GM23338 (cell line): ENCODE measurements at regions not wholly inside any gene's neighbourhood (a gene's known extent, or its start where the extent isn't known, plus 50 kb on each side); places are given as distances from the start of the nearest gene placed in this dataset.

ENCODE experiments used
- ATAC-seq: fragments of 200-7000 bp; cut with Tn5 transposase; 3 replicates; pipeline ENCODE4 v1.9.1; 2020
- DNase-seq: peaks from one replicate; pipeline ENCODE4 v3.0.0-alpha.2; 2015; ENCODE audit warnings: low spot score
- H2AFZ ChIP-seq: fragments of 200-600 bp; sonication (generic); 2 replicates; pipeline ENCODE4 v1.8.0; 2016; ENCODE audit warnings: antibody characterized with exemption, mild to moderate bottlenecking, moderate library complexity
- H3F3A ChIP-seq: fragments of 200-600 bp; sonication (generic); replicated peaks from 2 replicates; pipeline ENCODE4 v1.8.0; 2017; ENCODE audit warnings: antibody characterized with exemption, mixed run types, low read depth
- H3K27ac ChIP-seq: fragments of 200-600 bp; sonication (generic); 2 replicates; pipeline ENCODE4 v1.6.1; 2016; ENCODE audit warnings: low read depth
- H3K27me3 ChIP-seq: fragments of 200-600 bp; sonication (generic); 2 replicates; pipeline ENCODE4 v1.8.0; 2016; ENCODE audit warnings: mild to moderate bottlenecking, mixed run types, moderate library complexity; ENCODE audit not compliant: insufficient read depth
- H3K36me3 ChIP-seq: fragments of 200-600 bp; sonication (generic); 2 replicates; pipeline ENCODE4 v1.8.0; 2016; ENCODE audit warnings: mild to moderate bottlenecking; ENCODE audit not compliant: insufficient read depth
- H3K4me1 ChIP-seq: fragments of 200-600 bp; sonication (generic); 2 replicates; pipeline ENCODE4 v1.8.0; 2016; ENCODE audit warnings: mild to moderate bottlenecking, moderate library complexity; ENCODE audit not compliant: insufficient read depth
- H3K4me2 ChIP-seq: fragments of 200-600 bp; sonication (generic); 2 replicates; pipeline ENCODE4 v1.7.1; 2017; ENCODE audit warnings: mixed run types
- H3K4me3 ChIP-seq: fragments of 200-600 bp; sonication (generic); 2 replicates; pipeline ENCODE4 v1.6.1; 2016; ENCODE audit warnings: mixed run types
- H3K79me2 ChIP-seq: fragments of 200-600 bp; sonication (generic); replicated peaks from 2 replicates; pipeline ENCODE4 v1.8.0; 2017; ENCODE audit warnings: mild to moderate bottlenecking; ENCODE audit not compliant: insufficient read depth
- H3K9me2 ChIP-seq: fragments of 200-600 bp; sonication (generic); 2 replicates; pipeline ENCODE4 v1.8.0; 2017; ENCODE audit not compliant: insufficient read depth
- H4K20me1 ChIP-seq: fragments of 200-600 bp; sonication (generic); replicated peaks from 2 replicates; pipeline ENCODE4 v1.8.0; 2017; ENCODE audit warnings: mild to moderate bottlenecking; ENCODE audit not compliant: insufficient read depth
- H3K27ac Mint-ChIP-seq: 2 replicates; pipeline ENCODE4 v1.8.0; 2020; ENCODE audit warnings: inconsistent platforms, mild to moderate bottlenecking, moderate library complexity, mixed read lengths
- H3K27me3 Mint-ChIP-seq: 3 replicates; pipeline ENCODE4 v1.8.0; 2022; ENCODE audit warnings: low read depth, mild to moderate bottlenecking, moderate library complexity, mixed read lengths, inconsistent platforms; ENCODE audit not compliant: insufficient read depth, poor library complexity
- H3K36me3 Mint-ChIP-seq: 3 replicates; pipeline ENCODE4 v1.8.0; 2021; ENCODE audit warnings: low read depth, mild to moderate bottlenecking, inconsistent platforms, moderate library complexity, mixed read lengths
- H3K4me1 Mint-ChIP-seq: 3 replicates; pipeline ENCODE4 v1.8.0; 2020; ENCODE audit warnings: mild to moderate bottlenecking, inconsistent platforms, mixed read lengths
- H3K4me3 Mint-ChIP-seq: 3 replicates; pipeline ENCODE4 v1.8.0; 2021; ENCODE audit warnings: moderate library complexity, mild to moderate bottlenecking, inconsistent platforms, mixed read lengths
- H3K9me3 Mint-ChIP-seq: 3 replicates; pipeline ENCODE4 v1.8.0; 2020; ENCODE audit warnings: moderate library complexity, mild to moderate bottlenecking, inconsistent platforms, mixed read lengths
- EZH2 ChIP-seq: fragments of 200-600 bp; sonication (generic); IDR thresholded peaks from one replicate; pipeline ENCODE4 v1.8.0; 2017; ENCODE audit warnings: antibody characterized with exemption, mild to moderate bottlenecking, low read depth; ENCODE audit not compliant: unreplicated experiment
- EZH2phosphoT487 ChIP-seq: fragments of 200-600 bp; sonication (generic); IDR thresholded peaks from one replicate; pipeline ENCODE4 v1.8.1; 2018; ENCODE audit warnings: antibody characterized with exemption; ENCODE audit not compliant: unreplicated experiment
- JUNB ChIP-seq: IDR thresholded peaks from one replicate; pipeline ENCODE4 v1.6.1; 2016; ENCODE audit warnings: antibody characterized with exemption; ENCODE audit not compliant: unreplicated experiment
- NANOG ChIP-seq: IDR thresholded peaks from 2 replicates; pipeline ENCODE4 v1.6.1; 2016; ENCODE audit warnings: antibody characterized with exemption, borderline replicate concordance
- POLR2AphosphoS5 ChIP-seq: IDR thresholded peaks from 2 replicates; pipeline ENCODE4 v1.6.1; 2016; ENCODE audit warnings: antibody characterized with exemption, low read depth
- STAT1 ChIP-seq: IDR thresholded peaks from one replicate; pipeline ENCODE4 v1.6.1; 2016; ENCODE audit warnings: antibody characterized with exemption; ENCODE audit not compliant: unreplicated experiment
- ZNF114 ChIP-seq: fragments of 250-450 bp; sonication (Bioruptor Pico); IDR thresholded peaks from 2 replicates; pipeline ENCODE4 v1.5.0; 2020; ENCODE audit warnings: mild to moderate bottlenecking, moderate library complexity
- ZNF331 ChIP-seq: fragments of 250-450 bp; sonication (Bioruptor Pico); IDR thresholded peaks from 2 replicates; pipeline ENCODE4 v1.5.0; 2020; ENCODE audit warnings: low read depth, mild to moderate bottlenecking, moderate library complexity
- TF ChIP-seq, protein P1 (sequence below): IDR thresholded peaks from one replicate; pipeline ENCODE4 v1.6.1; 2018; ENCODE audit warnings: antibody characterized with exemption; ENCODE audit not compliant: unreplicated experiment
- TF ChIP-seq, protein P2 (sequence below), 2 experiments: fragments of 200-600 bp in 1 of 2; sonication (generic) in 1 of 2; conservative IDR thresholded peaks; 2 replicates each; pipeline versions ENCODE4 v1.5.1 to v1.6.1; 2016 to 2017; ENCODE audit warnings: antibody characterized with exemption in 2 of 2, low read depth in 2 of 2, mild to moderate bottlenecking in 2 of 2, moderate library complexity in 1 of 2
- TF ChIP-seq, protein P3 (sequence below): IDR thresholded peaks from 2 replicates; pipeline ENCODE4 v1.6.1; 2016; ENCODE audit warnings: antibody characterized with exemption

DNA sequence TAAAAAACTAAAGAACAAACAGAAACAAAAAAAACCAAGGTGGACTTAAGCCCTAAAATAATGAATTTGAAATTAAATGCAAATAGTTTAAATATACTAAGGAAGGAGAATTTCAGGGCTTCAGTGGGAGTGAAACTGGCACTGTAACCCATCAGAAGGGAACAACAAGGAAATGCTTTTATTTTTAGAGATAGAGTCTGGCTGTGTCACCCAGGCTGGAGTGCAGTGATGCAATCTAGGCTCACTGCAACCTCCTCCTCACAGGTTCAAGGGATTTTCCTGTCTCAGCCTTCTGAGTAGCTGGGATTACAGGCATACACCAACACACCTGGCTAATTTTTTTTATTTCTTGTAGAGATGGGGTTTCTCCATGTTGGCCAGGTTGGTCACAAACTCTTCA, 625.2 kb upstream of the CDH8 start:
- Histone ChIP-seq H4K20me1 (no peaks in the 10 kb centered on the region), H2AFZ (no peak overlapping the region), H3K79me2 (no peaks in the 10 kb centered on the region), H3K4me2 (no peak overlapping the region), H3F3A (no peaks in the 10 kb centered on the region), H3K27me3 (no peaks in the 10 kb centered on the region), H3K4me3 (no peak overlapping the region), H3K4me1 (no peaks in the 10 kb centered on the region; the same call in 1 of the 2 replicates), H3K9me2 (peaks cover 8% of the 10 kb centered on the region; the same call in 1 of the 2 replicates), H3K27ac (no peak overlapping the region), H3K36me3 (no peaks in the 10 kb centered on the region)
- no peak overlapping the region for H3K4me3 Mint-ChIP-seq
- H3K27me3 Mint-ChIP-seq, result no peaks in the 10 kb centered on the region
- no peak overlapping the region for H3K27ac Mint-ChIP-seq
- peaks cover 25% of the 10 kb centered on the region for H3K4me1 Mint-ChIP-seq
- ATAC-seq (no peak), DNase-seq (no peak)
- peaks cover 5% of the 10 kb centered on the region; the same call in 2 of the 3 replicates for H3K36me3 Mint-ChIP-seq
- peaks cover 3% of the 10 kb centered on the region; the same call in 2 of the 3 replicates for H3K9me3 Mint-ChIP-seq
- TF ChIP-seq ZNF114 (CRISPR knock-in tag) (no peak), EZH2phosphoT487 (no peak), STAT1 (no peak)
- TF ChIP-seq, protein P1, sequence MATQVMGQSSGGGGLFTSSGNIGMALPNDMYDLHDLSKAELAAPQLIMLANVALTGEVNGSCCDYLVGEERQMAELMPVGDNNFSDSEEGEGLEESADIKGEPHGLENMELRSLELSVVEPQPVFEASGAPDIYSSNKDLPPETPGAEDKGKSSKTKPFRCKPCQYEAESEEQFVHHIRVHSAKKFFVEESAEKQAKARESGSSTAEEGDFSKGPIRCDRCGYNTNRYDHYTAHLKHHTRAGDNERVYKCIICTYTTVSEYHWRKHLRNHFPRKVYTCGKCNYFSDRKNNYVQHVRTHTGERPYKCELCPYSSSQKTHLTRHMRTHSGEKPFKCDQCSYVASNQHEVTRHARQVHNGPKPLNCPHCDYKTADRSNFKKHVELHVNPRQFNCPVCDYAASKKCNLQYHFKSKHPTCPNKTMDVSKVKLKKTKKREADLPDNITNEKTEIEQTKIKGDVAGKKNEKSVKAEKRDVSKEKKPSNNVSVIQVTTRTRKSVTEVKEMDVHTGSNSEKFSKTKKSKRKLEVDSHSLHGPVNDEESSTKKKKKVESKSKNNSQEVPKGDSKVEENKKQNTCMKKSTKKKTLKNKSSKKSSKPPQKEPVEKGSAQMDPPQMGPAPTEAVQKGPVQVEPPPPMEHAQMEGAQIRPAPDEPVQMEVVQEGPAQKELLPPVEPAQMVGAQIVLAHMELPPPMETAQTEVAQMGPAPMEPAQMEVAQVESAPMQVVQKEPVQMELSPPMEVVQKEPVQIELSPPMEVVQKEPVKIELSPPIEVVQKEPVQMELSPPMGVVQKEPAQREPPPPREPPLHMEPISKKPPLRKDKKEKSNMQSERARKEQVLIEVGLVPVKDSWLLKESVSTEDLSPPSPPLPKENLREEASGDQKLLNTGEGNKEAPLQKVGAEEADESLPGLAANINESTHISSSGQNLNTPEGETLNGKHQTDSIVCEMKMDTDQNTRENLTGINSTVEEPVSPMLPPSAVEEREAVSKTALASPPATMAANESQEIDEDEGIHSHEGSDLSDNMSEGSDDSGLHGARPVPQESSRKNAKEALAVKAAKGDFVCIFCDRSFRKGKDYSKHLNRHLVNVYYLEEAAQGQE, result no peak

DNA sequence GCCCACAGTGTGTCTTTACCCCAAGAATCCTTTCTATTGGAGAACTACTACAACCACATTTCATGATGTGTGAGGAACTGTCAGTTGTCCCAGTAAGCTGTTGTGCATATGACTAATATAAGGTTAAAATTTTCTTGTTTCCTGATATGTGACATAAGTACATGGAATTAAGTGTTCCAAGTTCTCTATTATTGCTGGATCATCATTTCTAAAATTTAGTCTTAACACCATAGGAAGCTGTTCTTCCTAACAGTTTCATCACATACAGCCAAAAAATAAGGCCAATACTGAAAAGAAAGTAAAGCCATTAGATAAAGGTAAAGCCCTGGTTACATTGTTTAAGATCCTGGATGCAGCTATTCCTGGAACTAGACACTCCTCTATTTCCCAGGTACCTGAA, 620.9 kb upstream of the CDH8 start:
- no peak for ATAC-seq
- Mint-ChIP-seq H3K36me3 (no peaks in the 10 kb centered on the region; the same call in 2 of the 3 replicates), H3K9me3 (peaks cover 4% of the 10 kb centered on the region), H3K27ac (no peak overlapping the region), H3K4me1 (peaks cover 4% of the 10 kb centered on the region; the same call in 2 of the 3 replicates), H3K27me3 (no peaks in the 10 kb centered on the region), H3K4me3 (no peak overlapping the region)
- Histone ChIP-seq H3K79me2 (no peaks in the 10 kb centered on the region), H3K9me2 (no peaks in the 10 kb centered on the region), H3K27me3 (no peaks in the 10 kb centered on the region), H3K4me1 (no peaks in the 10 kb centered on the region), H3K4me3 (no peak overlapping the region), H3K4me2 (no peak overlapping the region), H3F3A (no peaks in the 10 kb centered on the region), H3K27ac (no peak overlapping the region), H3K36me3 (no peaks in the 10 kb centered on the region), H2AFZ (no peak overlapping the region), H4K20me1 (no peaks in the 10 kb centered on the region)
- TF ChIP-seq EZH2 (no peak), POLR2AphosphoS5 (no peak), NANOG (no peak), JUNB (no peak), ZNF331 (CRISPR knock-in tag) (no peak)
- TF ChIP-seq, protein P2, sequence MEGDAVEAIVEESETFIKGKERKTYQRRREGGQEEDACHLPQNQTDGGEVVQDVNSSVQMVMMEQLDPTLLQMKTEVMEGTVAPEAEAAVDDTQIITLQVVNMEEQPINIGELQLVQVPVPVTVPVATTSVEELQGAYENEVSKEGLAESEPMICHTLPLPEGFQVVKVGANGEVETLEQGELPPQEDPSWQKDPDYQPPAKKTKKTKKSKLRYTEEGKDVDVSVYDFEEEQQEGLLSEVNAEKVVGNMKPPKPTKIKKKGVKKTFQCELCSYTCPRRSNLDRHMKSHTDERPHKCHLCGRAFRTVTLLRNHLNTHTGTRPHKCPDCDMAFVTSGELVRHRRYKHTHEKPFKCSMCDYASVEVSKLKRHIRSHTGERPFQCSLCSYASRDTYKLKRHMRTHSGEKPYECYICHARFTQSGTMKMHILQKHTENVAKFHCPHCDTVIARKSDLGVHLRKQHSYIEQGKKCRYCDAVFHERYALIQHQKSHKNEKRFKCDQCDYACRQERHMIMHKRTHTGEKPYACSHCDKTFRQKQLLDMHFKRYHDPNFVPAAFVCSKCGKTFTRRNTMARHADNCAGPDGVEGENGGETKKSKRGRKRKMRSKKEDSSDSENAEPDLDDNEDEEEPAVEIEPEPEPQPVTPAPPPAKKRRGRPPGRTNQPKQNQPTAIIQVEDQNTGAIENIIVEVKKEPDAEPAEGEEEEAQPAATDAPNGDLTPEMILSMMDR (conservative IDR thresholded peaks at IDR 0.05; ENCODE audit: low read depth in 2 of 2), result no peak
- TF ChIP-seq, protein P3, sequence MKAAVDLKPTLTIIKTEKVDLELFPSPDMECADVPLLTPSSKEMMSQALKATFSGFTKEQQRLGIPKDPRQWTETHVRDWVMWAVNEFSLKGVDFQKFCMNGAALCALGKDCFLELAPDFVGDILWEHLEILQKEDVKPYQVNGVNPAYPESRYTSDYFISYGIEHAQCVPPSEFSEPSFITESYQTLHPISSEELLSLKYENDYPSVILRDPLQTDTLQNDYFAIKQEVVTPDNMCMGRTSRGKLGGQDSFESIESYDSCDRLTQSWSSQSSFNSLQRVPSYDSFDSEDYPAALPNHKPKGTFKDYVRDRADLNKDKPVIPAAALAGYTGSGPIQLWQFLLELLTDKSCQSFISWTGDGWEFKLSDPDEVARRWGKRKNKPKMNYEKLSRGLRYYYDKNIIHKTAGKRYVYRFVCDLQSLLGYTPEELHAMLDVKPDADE, result no peak
- no peak for DNase-seq
